GM13976 (cell line): ENCODE measurements at regions not wholly inside any gene's neighbourhood (a gene's known extent, or its start where the extent isn't known, plus 50 kb on each side); places are given as distances from the start of the nearest gene placed in this dataset.
"Not testable (repeated sequence)": the region's sequence is repeated elsewhere in the genome, so short reads cannot be mapped to it uniquely, and the experiment has no call there.

Experiments used
- DNase-seq: peaks from one replicate; pipeline ENCODE4 v3.0.0; 2012; ENCODE audit warnings: low spot score
- CTCF ChIP-seq: IDR thresholded peaks from 2 replicates; pipeline ENCODE4 v1.5.1; 2012; ENCODE audit warnings: borderline replicate concordance, mild to moderate bottlenecking; ENCODE audit not compliant: insufficient read depth; ENCODE audit errors: extremely low read depth, missing control alignments, control extremely low read depth
- in situ Hi-C: fragments of 300-500 bp; cut with MboI; formaldehyde crosslinking; loops from one replicate; pipeline ENCODE4 v1.12.0; 2022; ENCODE audit warnings: low sequenced_read_pairs, mixed read lengths, inconsistent platforms; ENCODE audit not compliant: unreplicated experiment

- no peak for TF ChIP-seq CTCF
- DNase-seq: no peak
- in situ Hi-C loops: no loop called here
These were observed 1191.1 kb downstream of the NCAM2 start for GRCh38 chr21:22189278-22189677.

GRCh38 chr21:22191581-22191980, 1193.4 kb downstream of the NCAM2 start:
- TF ChIP-seq CTCF: no peak
- DNase-seq: no peak
- in situ Hi-C loops: no loop called here

GRCh38 chr21:22192766-22193165, 1194.6 kb downstream of the NCAM2 start:
- DNase-seq: no peak
- in situ Hi-C loops: no loop called here
- no peak for TF ChIP-seq CTCF

- in situ Hi-C loops, DNase-seq: not testable (repeated sequence)
These were observed 1196.8 kb downstream of the NCAM2 start for GRCh38 chr21:22194986-22195385.

- TF ChIP-seq CTCF: no peak
- in situ Hi-C loops: no loop called here
- DNase-seq: no peak
These were observed 1202.3 kb downstream of the NCAM2 start for GRCh38 chr21:22200378-22201092.

GRCh38 chr21:22201126-22201525, 1202.9 kb downstream of the NCAM2 start:
- in situ Hi-C loops: no loop called here
- TF ChIP-seq CTCF: no peak
- DNase-seq: no peak

- TF ChIP-seq CTCF: no peak
- in situ Hi-C loops: no loop called here
These were observed 1203.5 kb downstream of the NCAM2 start for GRCh38 chr21:22201669-22202068.

More at GRCh38 chr21:22201669-22202068, 1203.5 kb downstream of the NCAM2 start:
- no peak for DNase-seq
